ENCODE measurements at regions not wholly inside any gene's neighbourhood (a gene's known extent, or its start where the extent isn't known, plus 50 kb on each side); places are given as distances from the start of the nearest gene placed in this dataset.

GRCh38 chr3:177914224-177914623 is 622.0 kb upstream of the KCNMB2 start:
- no peak for FAIRE-seq

GRCh38 chr3:177916461-177916860 is 619.8 kb upstream of the KCNMB2 start:
- DNase-seq (ENCODE audit: insufficient read length, low spot score) (no peak), FAIRE-seq (no peak)
- TF ChIP-seq CTCF (IDR thresholded peaks at IDR 0.05; ENCODE audit: insufficient read depth, missing control alignments) = no peak

More at GRCh38 chr3:177914224-177914623, 622.0 kb upstream of the KCNMB2 start:
- no peak for DNase-seq (ENCODE audit: insufficient read length, low spot score)
- TF ChIP-seq CTCF (IDR thresholded peaks at IDR 0.05; ENCODE audit: insufficient read depth, missing control alignments) = no peak

- FAIRE-seq = no peak
- no peak for DNase-seq (ENCODE audit: insufficient read length, low spot score)
- no peak for TF ChIP-seq CTCF (IDR thresholded peaks at IDR 0.05; ENCODE audit: insufficient read depth, missing control alignments)
Measured at GRCh38 chr3:177917234-177917861, 618.9 kb upstream of the KCNMB2 start.

- no peak for DNase-seq (ENCODE audit: insufficient read length, low spot score)
- no peak for FAIRE-seq
- TF ChIP-seq CTCF (IDR thresholded peaks at IDR 0.05; ENCODE audit: insufficient read depth, missing control alignments) = no peak
Measured at GRCh38 chr3:177921153-177921552, 615.1 kb upstream of the KCNMB2 start.

GRCh38 chr3:177924261-177924660 is 612.0 kb upstream of the KCNMB2 start:
- DNase-seq (ENCODE audit: insufficient read length, low spot score) (no peak), FAIRE-seq (no peak)
- TF ChIP-seq CTCF (IDR thresholded peaks at IDR 0.05; ENCODE audit: insufficient read depth, missing control alignments) = no peak

- no peak for TF ChIP-seq CTCF (IDR thresholded peaks at IDR 0.05; ENCODE audit: insufficient read depth, missing control alignments)
- DNase-seq (ENCODE audit: insufficient read length, low spot score) (no peak), FAIRE-seq (no peak)
Measured at GRCh38 chr3:177928172-177928873, 607.9 kb upstream of the KCNMB2 start.

GRCh38 chr3:177929310-177929709 is 606.9 kb upstream of the KCNMB2 start:
- FAIRE-seq (no peak), DNase-seq (ENCODE audit: insufficient read length, low spot score) (no peak)
- no peak for TF ChIP-seq CTCF (IDR thresholded peaks at IDR 0.05; ENCODE audit: insufficient read depth, missing control alignments)
